ENCODE measurements at regions not wholly inside any gene's neighbourhood (a gene's known extent, or its start where the extent isn't known, plus 50 kb on each side); places are given as distances from the start of the nearest gene placed in this dataset.

- no peak for DNase-seq
- H3K4me1 ChIP-seq (replicated peaks in 1 of 2): no peaks in the 10 kb centered on the region
- intact Hi-C loops (cut with DNase I): loop anchor here in 1 of 2 donors (10.0 kb wide), 1 partner anchor 563 kb away; no protein-coding TSS in a partner anchor
- H3K27ac ChIP-seq: no peak overlapping the region
- no peaks in the 10 kb centered on the region for H3K9me3 ChIP-seq (replicated peaks in 1 of 3)
- TF ChIP-seq CTCF (IDR thresholded peaks at IDR 0.05) (no peak), POLR2A (IDR thresholded peaks at IDR 0.05) (no peak)
- H3K4me3 ChIP-seq: no peak overlapping the region
- no peaks in the 10 kb centered on the region for H3K27me3 ChIP-seq
- H3K36me3 ChIP-seq (replicated peaks in 1 of 2): no peaks in the 10 kb centered on the region
- WGBS, 4 donors: 80 to 85% (median 83%) methylated on average over 4 of the region's 4 CpGs
Observed at GRCh38 chrX:5117816-5118215, 1110.9 kb downstream of the NLGN4X start.

GRCh38 chrX:5113128-5113527 is 1115.5 kb downstream of the NLGN4X start:
- intact Hi-C loops (cut with DNase I): loop anchor here (5.0 to 10.0 kb wide), 2 partner anchors 558 to 566 kb away; no protein-coding TSS in a partner anchor
- Histone ChIP-seq H3K4me1 (replicated peaks in 1 of 2) (no peaks in the 10 kb centered on the region), H3K27me3 (no peaks in the 10 kb centered on the region), H3K36me3 (replicated peaks in 1 of 2) (no peaks in the 10 kb centered on the region), H3K4me3 (no peak overlapping the region), H3K9me3 (replicated peaks in 1 of 3) (no peaks in the 10 kb centered on the region), H3K27ac (no peak overlapping the region)
- TF ChIP-seq POLR2A (IDR thresholded peaks at IDR 0.05) (no peak), CTCF (IDR thresholded peaks at IDR 0.05) (peak; percentile 18 to 62 (median 46))
- DNase-seq: no peak
- WGBS, 4 donors: 37 to 55% (median 46%) methylated on average over 6 of the region's 6 CpGs

GRCh38 chrX:5100004-5100403 is 1128.7 kb downstream of the NLGN4X start:
- Histone ChIP-seq H3K4me1 (replicated peaks in 1 of 2) (no peaks in the 10 kb centered on the region), H3K36me3 (replicated peaks in 1 of 2) (no peaks in the 10 kb centered on the region), H3K27ac (no peak overlapping the region), H3K4me3 (no peak overlapping the region), H3K9me3 (replicated peaks in 1 of 3) (no peaks in the 10 kb centered on the region), H3K27me3 (no peaks in the 10 kb centered on the region)
- intact Hi-C loops (cut with DNase I): no loop called here
- no peak for DNase-seq
- 86 to 93% (median 89%) methylated on average over 8 of the region's 8 CpGs for WGBS, 4 donors
- TF ChIP-seq CTCF (IDR thresholded peaks at IDR 0.05) (no peak), POLR2A (IDR thresholded peaks at IDR 0.05) (no peak)

- H3K4me3 ChIP-seq: no peak overlapping the region
- WGBS, 4 donors: 75 to 88% (median 83%) methylated on average over 2 of the region's 2 CpGs
Observed at GRCh38 chrX:5086388-5086787, 1142.3 kb downstream of the NLGN4X start.

More at GRCh38 chrX:5086388-5086787, 1142.3 kb downstream of the NLGN4X start:
- H3K36me3 ChIP-seq (replicated peaks in 1 of 2): no peaks in the 10 kb centered on the region
- H3K4me1 ChIP-seq (replicated peaks in 1 of 2): no peaks in the 10 kb centered on the region
- no peaks in the 10 kb centered on the region for H3K9me3 ChIP-seq (replicated peaks in 1 of 3)
- H3K27ac ChIP-seq: no peak overlapping the region
- intact Hi-C loops (cut with DNase I): no loop called here
- no peak for TF ChIP-seq POLR2A (IDR thresholded peaks at IDR 0.05)
- no peak for TF ChIP-seq CTCF (IDR thresholded peaks at IDR 0.05)
- no peak for DNase-seq
- H3K27me3 ChIP-seq: no peaks in the 10 kb centered on the region
